ENCODE measurements at regions not wholly inside any gene's neighbourhood (a gene's known extent, or its start where the extent isn't known, plus 50 kb on each side); places are given as distances from the start of the nearest gene placed in this dataset.

GRCh38 chr14:39614297-39614923 lies 182.2 kb upstream of the FBXO33 start:
- ATAC-seq: peak; percentile 50
- Histone ChIP-seq H2AFZ (ENCODE audit: low read length) (no peak overlapping the region), H3K4me1 (ENCODE audit: insufficient read depth, low read length) (0 out of 2 replicates have a peak, but pooled peaks cover 5% of the 10 kb centered on the region), H3K4me3 (replicated peaks in 1 of 3; ENCODE audit: insufficient read depth in 1 of 3, low read depth in 2 of 3, low read length in 3 of 3) (no peak overlapping the region), H3K4me2 (ENCODE audit: low read depth, low read length) (no peak overlapping the region), H3K27ac (ENCODE audit: extremely low read length, insufficient read depth, low read length) (no peak overlapping the region), H3K9me3 (ENCODE audit: low read length) (no peaks in the 10 kb centered on the region), H3K79me2 (ENCODE audit: insufficient read depth, low read length) (no peaks in the 10 kb centered on the region), H3K27me3 (ENCODE audit: control insufficient read depth in 1 of 2, insufficient read depth in 2 of 2, low read length in 2 of 2) (no peaks in the 10 kb centered on the region), H4K20me1 (ENCODE audit: insufficient read depth, low read length) (no peaks in the 10 kb centered on the region), H3K9ac (ENCODE audit: insufficient read depth, low read depth, low read length) (no peak overlapping the region), H3K36me3 (replicated peaks in 1 of 2; ENCODE audit: control insufficient read depth in 1 of 2, insufficient read depth in 2 of 2, low read length in 2 of 2) (no peaks in the 10 kb centered on the region)
- peak; percentile 30 for DNase-seq (ENCODE audit: low spot score)
- TF ChIP-seq, protein P1, sequence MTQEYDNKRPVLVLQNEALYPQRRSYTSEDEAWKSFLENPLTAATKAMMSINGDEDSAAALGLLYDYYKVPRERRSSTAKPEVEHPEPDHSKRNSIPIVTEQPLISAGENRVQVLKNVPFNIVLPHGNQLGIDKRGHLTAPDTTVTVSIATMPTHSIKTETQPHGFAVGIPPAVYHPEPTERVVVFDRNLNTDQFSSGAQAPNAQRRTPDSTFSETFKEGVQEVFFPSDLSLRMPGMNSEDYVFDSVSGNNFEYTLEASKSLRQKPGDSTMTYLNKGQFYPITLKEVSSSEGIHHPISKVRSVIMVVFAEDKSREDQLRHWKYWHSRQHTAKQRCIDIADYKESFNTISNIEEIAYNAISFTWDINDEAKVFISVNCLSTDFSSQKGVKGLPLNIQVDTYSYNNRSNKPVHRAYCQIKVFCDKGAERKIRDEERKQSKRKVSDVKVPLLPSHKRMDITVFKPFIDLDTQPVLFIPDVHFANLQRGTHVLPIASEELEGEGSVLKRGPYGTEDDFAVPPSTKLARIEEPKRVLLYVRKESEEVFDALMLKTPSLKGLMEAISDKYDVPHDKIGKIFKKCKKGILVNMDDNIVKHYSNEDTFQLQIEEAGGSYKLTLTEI (CRISPR knock-in tag; conservative IDR thresholded peaks at IDR 0.05): no peak
- TF ChIP-seq GABPA (IDR thresholded peaks at IDR 0.05; ENCODE audit: low read depth, low read length): no peak
- no peak for TF ChIP-seq GABPA (CRISPR knock-in tag; IDR thresholded peaks at IDR 0.05; ENCODE audit: low read depth)
- TF ChIP-seq FOXA3 (CRISPR knock-in tag; IDR thresholded peaks at IDR 0.05): 0 out of 2 replicates have a peak, but pooled peaks have one; percentile 15
- no peak for TF ChIP-seq FOXA1 (IDR thresholded peaks at IDR 0.05)
- peak; percentile 52 for TF ChIP-seq FOXA1 (CRISPR knock-in tag; IDR thresholded peaks at IDR 0.05)
- ChIA-PET CTCF (ENCODE audit: low intra/inter-chr PET ratio, low total read pairs) (no interaction called here), POLR2A (no interaction called here)
- intact Hi-C loops (cut with micrococcal nuclease; ENCODE audit: unreplicated experiment): no loop called here
- in situ Hi-C loops (cut with HindIII; ENCODE audit: extremely low pct_ligation_motif_present, low pct_unique_long_range_greater_than_20kb): no loop called here
- 72% methylated on average over 3 of the region's 3 CpGs for WGBS (ENCODE audit: low lambda C conversion rate)
- no TSS peak for BruUV-seq (replicated peaks)
- FAIRE-seq: no peak

DNA sequence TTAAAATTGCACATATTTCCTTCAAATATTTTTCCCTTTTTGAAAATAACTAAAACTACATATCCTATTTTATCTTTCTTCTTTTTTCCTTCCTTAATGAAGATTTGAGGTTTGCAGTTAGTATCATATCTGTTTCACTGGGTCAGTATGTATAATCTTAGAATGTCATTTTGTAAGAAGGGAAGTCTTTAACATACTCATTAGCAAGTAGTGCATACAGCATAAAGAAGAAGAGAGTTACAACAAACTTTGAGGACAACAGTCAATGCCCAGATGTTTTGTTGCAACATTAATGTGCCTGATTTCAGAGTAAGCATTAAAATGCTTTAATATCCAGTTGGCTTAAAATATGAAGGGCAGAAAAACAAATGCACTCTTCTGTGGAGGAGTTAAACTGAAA lies 176.9 kb upstream of the FBXO33 start:
- BruUV-seq (replicated peaks): no TSS peak
- H3K27ac ChIP-seq (ENCODE audit: extremely low read length, insufficient read depth, low read length): no peak overlapping the region
- no peak for ATAC-seq
- no peak overlapping the region for H3K4me3 ChIP-seq (replicated peaks in 1 of 3; ENCODE audit: insufficient read depth in 1 of 3, low read depth in 2 of 3, low read length in 3 of 3)
- H3K9me3 ChIP-seq (ENCODE audit: low read length): no peaks in the 10 kb centered on the region
- no peak for FAIRE-seq
- H3K4me2 ChIP-seq (ENCODE audit: low read depth, low read length): no peak overlapping the region
- H3K36me3 ChIP-seq (replicated peaks in 1 of 2; ENCODE audit: control insufficient read depth in 1 of 2, insufficient read depth in 2 of 2, low read length in 2 of 2): no peaks in the 10 kb centered on the region
- no peak for DNase-seq (ENCODE audit: low spot score)
- ChIA-PET CTCF (ENCODE audit: low intra/inter-chr PET ratio, low total read pairs) (no interaction called here), POLR2A (no interaction called here)
- no peaks in the 10 kb centered on the region for H3K79me2 ChIP-seq (ENCODE audit: insufficient read depth, low read length)
- H3K27me3 ChIP-seq (ENCODE audit: control insufficient read depth in 1 of 2, insufficient read depth in 2 of 2, low read length in 2 of 2): no peaks in the 10 kb centered on the region
- TF ChIP-seq, protein P2, sequence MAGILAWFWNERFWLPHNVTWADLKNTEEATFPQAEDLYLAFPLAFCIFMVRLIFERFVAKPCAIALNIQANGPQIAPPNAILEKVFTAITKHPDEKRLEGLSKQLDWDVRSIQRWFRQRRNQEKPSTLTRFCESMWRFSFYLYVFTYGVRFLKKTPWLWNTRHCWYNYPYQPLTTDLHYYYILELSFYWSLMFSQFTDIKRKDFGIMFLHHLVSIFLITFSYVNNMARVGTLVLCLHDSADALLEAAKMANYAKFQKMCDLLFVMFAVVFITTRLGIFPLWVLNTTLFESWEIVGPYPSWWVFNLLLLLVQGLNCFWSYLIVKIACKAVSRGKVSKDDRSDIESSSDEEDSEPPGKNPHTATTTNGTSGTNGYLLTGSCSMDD (CRISPR knock-in tag; IDR thresholded peaks at IDR 0.05): no peak
- no peak for TF ChIP-seq XRCC5 (optimal IDR thresholded peaks at IDR 0.05; ENCODE audit: low read length)
- no peak for TF ChIP-seq NCOA2 (CRISPR knock-in tag; IDR thresholded peaks at IDR 0.05)
- no peak for TF ChIP-seq SALL1 (CRISPR knock-in tag; IDR thresholded peaks at IDR 0.05)
- no peak for TF ChIP-seq HOXA5 (CRISPR knock-in tag; IDR thresholded peaks at IDR 0.05)
- no peak for TF ChIP-seq HDAC2 (CRISPR knock-in tag; IDR thresholded peaks at IDR 0.05)
- no peak for TF ChIP-seq SIN3A (IDR thresholded peaks at IDR 0.05; ENCODE audit: borderline replicate concordance, low read depth, low read length)
- no peak for TF ChIP-seq ZNF496 (CRISPR knock-in tag; IDR thresholded peaks at IDR 0.05; ENCODE audit: insufficient replicate concordance)
- TF ChIP-seq MEF2D (CRISPR knock-in tag; IDR thresholded peaks at IDR 0.05): no peak
- no peak for TF ChIP-seq DNMT3B (CRISPR knock-in tag; conservative IDR thresholded peaks at IDR 0.05)
- intact Hi-C loops (cut with micrococcal nuclease; ENCODE audit: unreplicated experiment) (no loop called here), in situ Hi-C loops (cut with HindIII; ENCODE audit: extremely low pct_ligation_motif_present, low pct_unique_long_range_greater_than_20kb) (no loop called here)
- H3K4me1 ChIP-seq (ENCODE audit: insufficient read depth, low read length): no peaks in the 10 kb centered on the region
- no peaks in the 10 kb centered on the region for H4K20me1 ChIP-seq (ENCODE audit: insufficient read depth, low read length)
- no peak overlapping the region for H2AFZ ChIP-seq (ENCODE audit: low read length)
- no peak overlapping the region for H3K9ac ChIP-seq (ENCODE audit: insufficient read depth, low read depth, low read length)

Data from HepG2 (cell line).